ENCODE measurements at regions not wholly inside any gene's neighbourhood (a gene's known extent, or its start where the extent isn't known, plus 50 kb on each side); places are given as distances from the start of the nearest gene placed in this dataset.
"Not testable (repeated sequence)": the region's sequence is repeated elsewhere in the genome, so short reads cannot be mapped to it uniquely, and the experiment has no call there.

GRCh38 chr9:108040783-108041182 lies 551.2 kb upstream of the KLF4 start:
- in situ Hi-C loops (cut with MboI; ENCODE audit: low pct_unique_long_range_greater_than_20kb, low sequenced_read_pairs, unreplicated experiment), result no loop called here
- TF ChIP-seq, protein P1, sequence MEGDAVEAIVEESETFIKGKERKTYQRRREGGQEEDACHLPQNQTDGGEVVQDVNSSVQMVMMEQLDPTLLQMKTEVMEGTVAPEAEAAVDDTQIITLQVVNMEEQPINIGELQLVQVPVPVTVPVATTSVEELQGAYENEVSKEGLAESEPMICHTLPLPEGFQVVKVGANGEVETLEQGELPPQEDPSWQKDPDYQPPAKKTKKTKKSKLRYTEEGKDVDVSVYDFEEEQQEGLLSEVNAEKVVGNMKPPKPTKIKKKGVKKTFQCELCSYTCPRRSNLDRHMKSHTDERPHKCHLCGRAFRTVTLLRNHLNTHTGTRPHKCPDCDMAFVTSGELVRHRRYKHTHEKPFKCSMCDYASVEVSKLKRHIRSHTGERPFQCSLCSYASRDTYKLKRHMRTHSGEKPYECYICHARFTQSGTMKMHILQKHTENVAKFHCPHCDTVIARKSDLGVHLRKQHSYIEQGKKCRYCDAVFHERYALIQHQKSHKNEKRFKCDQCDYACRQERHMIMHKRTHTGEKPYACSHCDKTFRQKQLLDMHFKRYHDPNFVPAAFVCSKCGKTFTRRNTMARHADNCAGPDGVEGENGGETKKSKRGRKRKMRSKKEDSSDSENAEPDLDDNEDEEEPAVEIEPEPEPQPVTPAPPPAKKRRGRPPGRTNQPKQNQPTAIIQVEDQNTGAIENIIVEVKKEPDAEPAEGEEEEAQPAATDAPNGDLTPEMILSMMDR (IDR thresholded peaks at IDR 0.05; ENCODE audit: extremely low read depth, insufficient read depth, missing control alignments), result no peak
- no peak for DNase-seq (ENCODE audit: low spot score)

DNA sequence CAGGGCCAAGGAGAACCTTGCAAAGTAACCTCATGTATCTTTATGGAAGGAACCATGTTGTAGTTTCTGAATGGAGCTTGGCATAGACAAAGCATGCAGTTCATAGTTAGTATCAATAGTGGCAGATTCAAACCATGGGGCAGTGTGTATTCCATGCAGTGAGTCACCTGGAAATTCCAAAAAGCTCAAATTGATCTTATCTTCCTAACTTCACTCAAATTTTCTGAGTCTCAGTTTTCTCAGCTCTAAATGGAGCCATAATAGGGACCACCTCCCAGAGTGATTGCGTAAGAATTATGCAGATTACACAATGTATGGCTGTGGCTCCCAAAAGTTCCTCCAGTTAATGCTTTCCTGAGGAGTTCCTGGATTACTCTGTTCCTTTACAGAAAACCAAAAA lies 549.9 kb upstream of the KLF4 start:
- TF ChIP-seq, protein P1 (IDR thresholded peaks at IDR 0.05; ENCODE audit: extremely low read depth, insufficient read depth, missing control alignments), result no peak
- in situ Hi-C loops (cut with MboI; ENCODE audit: low pct_unique_long_range_greater_than_20kb, low sequenced_read_pairs, unreplicated experiment), result no loop called here
- no peak for DNase-seq (ENCODE audit: low spot score)

- TF ChIP-seq, protein P1 (IDR thresholded peaks at IDR 0.05; ENCODE audit: extremely low read depth, insufficient read depth, missing control alignments), result no peak
- DNase-seq (ENCODE audit: low spot score), result no peak
- in situ Hi-C loops (cut with MboI; ENCODE audit: low pct_unique_long_range_greater_than_20kb, low sequenced_read_pairs, unreplicated experiment), result no loop called here
Observed at GRCh38 chr9:108039012-108039411, 549.4 kb upstream of the KLF4 start.

GRCh38 chr9:108035487-108035886 lies 545.9 kb upstream of the KLF4 start:
- TF ChIP-seq, protein P1 (IDR thresholded peaks at IDR 0.05; ENCODE audit: extremely low read depth, insufficient read depth, missing control alignments), result no peak
- DNase-seq (ENCODE audit: low spot score), result no peak
- in situ Hi-C loops (cut with MboI; ENCODE audit: low pct_unique_long_range_greater_than_20kb, low sequenced_read_pairs, unreplicated experiment), result no loop called here

- in situ Hi-C loops (cut with MboI; ENCODE audit: low pct_unique_long_range_greater_than_20kb, low sequenced_read_pairs, unreplicated experiment), result no loop called here
- no peak for DNase-seq (ENCODE audit: low spot score)
- TF ChIP-seq, protein P1 (IDR thresholded peaks at IDR 0.05; ENCODE audit: extremely low read depth, insufficient read depth, missing control alignments), result no peak
Observed at GRCh38 chr9:108033976-108034964, 544.7 kb upstream of the KLF4 start.

- DNase-seq (ENCODE audit: low spot score); in situ Hi-C loops (cut with MboI; ENCODE audit: low pct_unique_long_range_greater_than_20kb, low sequenced_read_pairs, unreplicated experiment): not testable (repeated sequence)
Observed at GRCh38 chr9:108032079-108032478, 542.5 kb upstream of the KLF4 start.

DNA sequence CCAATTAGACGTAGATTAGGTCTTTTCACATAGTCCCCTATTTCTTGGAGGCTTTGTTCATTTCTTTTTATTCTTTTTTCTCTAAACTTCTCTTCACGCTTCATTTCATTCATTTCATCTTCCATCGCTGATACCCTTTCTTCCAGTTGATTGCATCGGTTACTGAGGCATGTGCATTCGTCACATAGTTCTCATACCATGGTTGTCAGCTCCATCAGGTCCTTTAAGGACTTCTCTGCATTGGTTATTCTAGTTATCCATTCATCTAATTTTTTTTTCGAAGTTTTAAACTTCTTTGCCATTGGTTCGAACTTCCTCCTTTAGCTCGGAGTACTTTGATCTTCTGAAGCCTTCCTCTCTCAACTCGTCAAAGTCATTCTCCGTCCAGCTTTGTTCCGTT lies 541.7 kb upstream of the KLF4 start:
- in situ Hi-C loops (cut with MboI; ENCODE audit: low pct_unique_long_range_greater_than_20kb, low sequenced_read_pairs, unreplicated experiment), result not testable (repeated sequence)

GRCh38 chr9:108026718-108027117 lies 537.1 kb upstream of the KLF4 start:
- in situ Hi-C loops (cut with MboI; ENCODE audit: low pct_unique_long_range_greater_than_20kb, low sequenced_read_pairs, unreplicated experiment); DNase-seq (ENCODE audit: low spot score): not testable (repeated sequence)

More for the DNA sequence above, 541.7 kb upstream of the KLF4 start:
- DNase-seq (ENCODE audit: low spot score), result not testable (repeated sequence)
